SH-SY5Y (cell line): ENCODE measurements at regions not wholly inside any gene's neighbourhood (a gene's known extent, or its start where the extent isn't known, plus 50 kb on each side); places are given as distances from the start of the nearest gene placed in this dataset.

Experiments
- GATA2 ChIP-seq: IDR thresholded peaks from 2 replicates; pipeline ENCODE4 v1.6.1; 2011; ENCODE audit warnings: mild to moderate bottlenecking, low read depth, low read length
- GATA3 ChIP-seq: IDR thresholded peaks from 2 replicates; pipeline ENCODE4 v1.6.1; 2011; ENCODE audit warnings: low read depth, mild to moderate bottlenecking, low read length, moderate library complexity

DNA sequence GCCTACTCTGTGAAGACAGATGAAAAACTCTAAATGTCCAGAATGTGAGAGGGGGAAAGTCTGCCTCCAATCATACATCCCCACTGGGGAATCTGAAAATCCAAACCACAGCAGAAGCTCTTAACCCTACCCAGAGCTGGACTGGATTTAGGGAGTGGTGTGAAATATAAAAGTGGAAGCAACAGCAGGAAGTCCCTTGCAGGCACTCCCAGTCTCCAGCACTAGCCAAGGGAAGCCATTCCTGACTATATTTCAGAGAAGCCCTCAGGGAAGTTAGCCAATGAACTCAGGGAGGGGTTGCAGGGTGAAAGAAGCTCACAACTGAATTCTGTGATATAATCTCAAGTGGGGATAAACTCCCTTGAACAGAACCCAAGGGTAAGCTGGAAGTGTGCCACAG, 51.5 kb downstream of the CRPPA start:
- no peak for TF ChIP-seq GATA3
- TF ChIP-seq GATA2: no peak

DNA sequence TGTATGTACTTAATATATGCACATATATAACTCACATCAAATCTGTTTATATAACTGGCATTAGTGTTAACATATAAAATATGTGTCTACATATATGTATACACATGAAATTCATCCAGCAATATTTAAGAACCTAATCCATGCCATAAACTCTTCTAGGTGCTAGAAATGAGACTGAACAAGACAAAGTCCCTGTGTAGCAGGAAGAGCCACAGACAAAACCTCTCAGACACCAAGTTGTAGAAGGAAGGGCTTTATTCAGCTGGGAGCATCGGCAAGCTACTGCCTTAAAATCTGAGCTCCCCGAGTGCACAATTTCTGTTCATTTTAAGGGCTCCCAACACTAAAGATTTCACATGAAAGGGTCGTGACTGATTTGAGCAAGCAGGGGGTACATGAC, 52.5 kb downstream of the CRPPA start:
- TF ChIP-seq GATA2 (no peak), GATA3 (no peak)

DNA sequence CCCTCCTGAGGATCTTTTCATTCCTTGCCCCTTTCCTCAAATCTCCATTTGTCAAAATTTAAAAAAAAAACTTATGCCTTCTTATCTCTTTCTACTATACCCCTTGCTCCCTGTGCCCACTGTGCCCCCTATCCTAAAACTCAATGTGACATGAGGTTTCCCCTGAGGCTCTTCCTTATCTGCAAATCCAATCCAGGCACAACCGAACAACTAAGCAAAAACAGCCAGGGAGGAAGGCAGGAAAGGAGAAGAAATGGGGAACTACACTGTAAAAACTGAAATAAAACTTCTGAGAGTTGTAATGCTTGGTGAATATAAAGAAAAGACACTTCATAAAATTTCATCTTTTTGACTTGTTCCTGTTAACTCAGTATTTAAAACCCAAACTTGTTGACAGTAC, 54.2 kb downstream of the CRPPA start:
- TF ChIP-seq GATA3 (no peak), GATA2 (0 out of 2 replicates have a peak, but pooled peaks have one; percentile 11)

DNA sequence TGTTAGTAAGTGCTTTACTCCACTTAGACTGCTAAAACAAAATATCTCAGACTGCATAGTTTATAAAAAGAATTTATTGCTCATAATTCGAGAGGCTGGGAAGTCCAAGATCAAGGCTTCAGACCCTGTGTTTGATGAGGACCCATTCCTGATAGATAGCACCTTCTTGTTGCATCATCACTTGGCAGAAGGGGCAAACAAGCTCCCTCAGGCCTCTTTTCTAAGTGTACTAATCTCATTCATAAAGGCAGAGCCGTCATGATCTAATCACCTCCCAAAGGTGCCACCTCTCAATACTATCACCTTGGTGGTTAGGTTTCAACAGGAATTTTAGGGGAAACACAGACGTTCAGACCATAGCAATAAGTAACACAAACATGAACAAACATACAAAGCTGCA, 55.4 kb downstream of the CRPPA start:
- TF ChIP-seq GATA3 (no peak), GATA2 (no peak)

DNA sequence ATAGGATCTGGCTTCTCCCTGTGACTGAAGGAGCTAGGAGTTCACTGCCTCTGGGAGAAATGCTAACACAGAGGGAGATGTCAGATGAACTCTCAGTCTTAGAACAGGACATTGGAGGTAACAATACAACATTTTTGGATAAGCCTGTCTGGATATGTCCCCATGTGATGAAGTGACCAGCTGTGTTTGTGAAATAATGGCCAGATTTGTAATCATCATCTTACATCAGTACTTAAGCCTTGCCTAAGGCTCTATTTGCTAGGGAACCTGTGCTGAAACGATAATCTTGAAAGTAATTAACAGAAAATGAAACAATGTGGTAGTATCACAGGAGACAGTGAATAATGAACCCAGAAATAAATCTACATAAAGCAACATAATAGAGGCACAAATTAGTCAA, 56.2 kb downstream of the CRPPA start:
- TF ChIP-seq GATA3: no peak
- no peak for TF ChIP-seq GATA2

DNA sequence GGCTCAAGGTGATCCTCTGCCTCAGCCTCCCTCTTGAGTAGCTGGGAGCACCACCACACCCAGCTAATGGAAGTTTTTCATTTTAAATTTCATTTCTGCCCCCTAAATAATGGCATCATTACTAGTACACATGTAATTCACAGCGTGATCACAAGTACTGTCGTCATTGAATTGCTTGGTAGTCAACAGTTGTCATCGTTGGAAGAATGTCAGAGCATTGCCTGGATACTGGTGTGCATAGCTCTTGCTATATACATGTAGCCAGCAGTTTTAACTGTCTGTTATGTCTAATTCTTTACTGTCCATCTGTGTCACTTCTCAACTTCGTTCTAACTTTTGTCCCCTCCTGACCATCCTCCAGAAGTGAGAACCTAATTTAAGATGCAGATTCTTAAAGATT, 62.1 kb downstream of the CRPPA start:
- TF ChIP-seq GATA2 (no peak), GATA3 (no peak)

DNA sequence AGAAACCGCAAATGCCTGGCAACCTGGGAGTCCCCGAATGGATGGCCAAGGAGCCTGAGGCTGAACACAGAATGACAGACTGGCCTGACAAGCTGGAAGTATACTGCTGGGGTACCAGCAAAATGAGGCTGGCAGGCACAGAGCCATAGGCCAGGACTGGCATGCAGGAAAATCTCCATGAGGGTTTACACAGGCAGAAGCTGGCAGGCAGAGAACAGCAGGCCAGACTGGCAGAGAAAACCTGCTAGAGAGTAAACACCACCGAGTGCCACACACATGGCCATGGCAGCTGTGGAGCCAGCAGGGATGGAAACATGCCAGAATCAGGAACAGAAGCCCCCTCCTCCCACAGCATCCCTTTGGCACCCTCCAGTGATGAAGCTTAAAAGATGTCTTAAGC, 63.4 kb downstream of the CRPPA start:
- TF ChIP-seq GATA3: no peak
- no peak for TF ChIP-seq GATA2

DNA sequence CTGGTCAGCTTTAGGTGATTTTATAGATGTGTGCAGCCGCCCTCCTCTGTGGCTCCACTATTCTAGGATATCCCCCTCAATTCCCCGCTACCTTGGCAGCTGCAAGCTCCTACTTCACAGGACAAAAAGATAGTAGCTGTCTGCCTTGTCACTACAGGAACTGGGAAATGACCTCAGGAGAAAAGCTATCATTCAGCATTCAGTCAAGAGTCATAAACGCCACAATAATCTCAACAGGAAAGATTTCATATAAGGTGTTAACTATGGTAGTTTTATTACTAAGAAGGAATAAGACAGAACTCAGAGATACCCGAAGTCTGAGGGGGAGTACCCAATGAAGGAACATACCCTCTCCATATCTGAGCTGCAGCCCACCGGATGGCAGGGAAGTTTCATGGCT, 63.9 kb downstream of the CRPPA start:
- TF ChIP-seq GATA3: no peak
- no peak for TF ChIP-seq GATA2

DNA sequence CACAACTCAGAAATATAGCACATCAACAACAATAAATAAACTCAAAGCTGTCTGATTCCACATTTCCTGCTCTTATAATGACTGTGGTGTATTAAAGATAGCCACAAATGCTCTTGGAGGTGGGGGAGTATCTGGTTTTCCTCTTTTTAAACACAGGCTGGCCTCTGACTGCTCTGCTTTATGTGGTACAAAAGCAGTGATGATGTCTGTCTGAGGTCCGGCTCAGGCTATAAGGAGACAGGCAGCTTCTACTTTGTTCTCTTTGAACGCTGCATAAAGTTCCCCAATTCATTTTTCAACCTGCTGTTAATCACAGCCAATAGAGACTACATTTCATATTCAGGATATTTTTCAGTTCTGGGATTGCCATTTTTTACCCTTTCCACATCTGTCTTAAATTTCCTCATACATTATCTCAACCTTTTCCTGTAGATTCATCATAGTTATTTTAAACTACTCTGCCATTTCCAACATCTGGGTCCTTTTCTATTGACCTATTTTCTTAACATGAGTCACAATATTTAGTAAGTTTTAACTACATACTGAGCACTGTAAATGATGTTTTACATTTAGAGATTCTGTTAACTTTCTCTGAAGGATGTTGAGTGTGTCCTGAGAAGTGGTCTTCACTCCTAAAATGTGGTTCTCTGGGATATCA, 64.9 kb downstream of the CRPPA start:
- TF ChIP-seq GATA2: no peak
- no peak for TF ChIP-seq GATA3

DNA sequence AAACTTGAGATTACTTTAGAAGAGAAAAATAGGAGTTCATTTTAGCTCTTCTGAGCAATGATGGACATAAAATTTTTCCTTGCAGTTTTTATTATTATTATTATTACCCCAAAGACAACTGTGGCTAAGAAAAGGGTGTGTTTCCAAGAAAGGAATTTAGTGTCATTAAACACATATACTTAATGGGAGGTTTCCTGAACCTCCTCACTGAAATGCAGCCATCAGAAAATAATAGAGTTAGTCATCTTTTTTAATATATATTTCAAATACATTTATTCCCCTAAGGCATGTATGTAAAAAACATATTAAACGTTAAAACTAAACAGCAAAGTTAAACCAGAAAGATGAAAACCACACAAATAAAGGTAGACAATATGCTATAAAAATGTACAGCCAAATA, 66.8 kb downstream of the CRPPA start:
- no peak for TF ChIP-seq GATA3
- TF ChIP-seq GATA2: no peak

DNA sequence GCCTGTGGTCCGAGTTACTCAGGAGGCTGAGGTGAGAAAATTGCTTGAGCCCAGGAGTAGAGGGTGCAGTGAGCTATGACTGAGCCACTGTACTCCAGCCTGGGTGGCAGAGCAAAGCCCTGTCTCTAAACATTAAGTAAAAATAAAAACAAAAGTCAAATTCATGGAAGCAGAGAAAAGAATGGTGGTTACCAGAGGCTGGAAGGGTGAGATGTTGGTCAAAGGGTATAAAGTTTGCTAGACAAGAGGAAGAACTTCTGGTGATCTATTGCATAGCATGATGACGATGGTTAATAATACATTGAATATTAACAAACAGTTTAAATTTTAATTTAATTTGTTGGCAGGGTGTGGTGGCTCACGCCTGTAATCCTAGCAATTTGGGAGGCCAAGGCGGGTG, 68.1 kb downstream of the CRPPA start:
- no peak for TF ChIP-seq GATA3
- TF ChIP-seq GATA2: no peak

DNA sequence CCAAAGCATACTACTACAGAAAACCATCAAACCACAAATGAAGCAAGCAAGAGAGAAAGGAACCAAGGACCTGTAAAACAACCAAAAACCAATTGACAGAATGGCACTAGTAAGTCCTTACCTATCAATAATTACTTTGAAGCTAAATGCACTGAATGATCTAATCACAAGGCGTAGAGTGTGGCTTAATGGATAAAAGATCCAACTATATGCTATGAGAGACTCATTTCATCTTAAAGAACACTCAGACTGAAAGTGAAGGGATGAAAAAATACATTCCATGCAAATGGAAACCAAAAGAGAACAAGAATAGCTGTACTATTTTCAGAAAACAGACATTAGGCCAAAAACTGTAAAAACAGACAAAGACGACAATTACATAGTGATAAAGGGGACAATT, 70.7 kb downstream of the CRPPA start:
- no peak for TF ChIP-seq GATA3
- TF ChIP-seq GATA2: no peak

DNA sequence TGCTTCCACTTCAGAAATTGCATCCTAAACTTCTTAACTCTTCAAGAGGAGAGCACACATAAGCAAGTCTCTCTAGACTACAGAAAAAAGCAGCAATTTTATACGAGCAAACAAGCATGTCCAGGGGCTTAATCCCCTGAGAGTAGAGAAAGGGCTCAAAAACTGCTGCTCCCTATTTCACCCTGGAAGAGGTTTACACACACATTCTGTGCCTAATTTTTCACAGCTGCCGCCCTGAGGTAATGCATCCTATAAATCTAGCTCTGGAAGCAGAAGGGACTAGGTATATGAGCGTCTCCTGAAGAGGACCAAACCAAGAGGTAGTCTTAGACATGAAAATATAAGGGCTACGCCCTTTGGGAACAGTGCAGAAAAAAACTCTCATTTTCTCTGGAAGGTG, 73.1 kb downstream of the CRPPA start:
- no peak for TF ChIP-seq GATA3
- TF ChIP-seq GATA2: no peak

DNA sequence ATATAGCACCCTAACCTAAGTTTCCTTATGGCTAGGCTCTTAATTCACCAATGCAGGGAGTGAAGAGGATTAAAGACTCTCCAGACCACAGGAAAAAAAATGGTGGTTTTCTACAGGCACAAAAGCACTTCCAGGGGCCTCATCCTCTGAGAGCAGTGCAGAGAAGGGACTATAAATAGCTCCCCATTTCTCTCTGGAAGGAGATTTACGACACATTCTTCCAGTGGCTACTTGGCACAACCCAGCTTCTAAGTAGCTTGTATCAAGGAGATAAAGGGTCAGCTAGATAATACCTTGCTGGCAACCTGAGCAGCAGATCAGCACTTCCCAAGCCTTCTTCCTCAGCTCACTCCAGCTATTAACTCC, 73.5 kb downstream of the CRPPA start:
- TF ChIP-seq GATA3: no peak
- no peak for TF ChIP-seq GATA2

DNA sequence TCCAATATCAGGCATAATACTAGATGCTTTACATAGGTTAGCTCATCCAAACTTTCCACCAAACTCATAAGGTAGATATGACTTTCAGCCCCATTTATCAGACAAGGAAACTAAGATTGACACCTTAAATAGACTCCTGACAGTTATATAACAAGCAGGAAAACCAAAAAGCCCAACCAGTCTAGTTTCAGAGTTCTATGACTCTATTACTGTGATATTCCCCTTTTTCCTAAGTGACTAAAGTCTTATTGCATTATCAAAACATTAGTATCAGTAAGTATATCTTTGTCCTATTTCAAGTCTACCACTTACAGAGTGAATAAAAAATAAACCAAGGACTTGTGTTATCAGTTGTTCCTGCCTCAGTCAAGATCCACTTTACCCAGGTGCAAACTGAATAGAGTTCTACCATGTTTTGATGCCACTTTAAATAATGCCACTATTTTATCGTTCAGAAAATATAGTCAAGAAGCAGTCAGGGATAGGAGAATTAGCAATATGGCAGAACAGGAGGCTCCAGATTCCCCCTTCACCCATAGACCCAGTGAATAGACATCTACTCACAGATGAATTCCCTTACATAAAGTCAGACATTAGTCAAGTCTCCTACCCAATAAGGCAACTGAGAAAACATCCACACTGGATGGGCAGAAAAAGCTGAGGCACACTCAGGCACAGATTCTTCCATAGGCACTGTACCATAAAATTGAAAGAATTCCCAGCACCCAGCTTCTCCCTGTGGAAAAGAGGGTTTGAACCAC, 74.1 kb downstream of the CRPPA start:
- no peak for TF ChIP-seq GATA3
- TF ChIP-seq GATA2: no peak
